HEK293 (cell line): ENCODE measurements at regions not wholly inside any gene's neighbourhood (a gene's known extent, or its start where the extent isn't known, plus 50 kb on each side); places are given as distances from the start of the nearest gene placed in this dataset.

Experiments
- CTCF ChIP-seq: fragments of 450-650 bp; formaldehyde crosslinking; IDR thresholded peaks from 2 replicates; pipeline ENCODE4 v1.5.1; 2016; ENCODE audit warnings: missing biosample characterization, missing genetic modification characterization
- ZNF391 ChIP-seq: fragments of 450-650 bp; formaldehyde crosslinking; IDR thresholded peaks from 2 replicates; pipeline ENCODE4 v1.5.1; 2016; ENCODE audit warnings: low read depth, missing biosample characterization, missing genetic modification characterization, borderline replicate concordance
- TF ChIP-seq, protein P1 (sequence below): fragments of 450-650 bp; formaldehyde crosslinking; IDR thresholded peaks from 2 replicates; pipeline ENCODE4 v1.5.1; 2016; ENCODE audit warnings: missing biosample characterization, missing genetic modification characterization

DNA sequence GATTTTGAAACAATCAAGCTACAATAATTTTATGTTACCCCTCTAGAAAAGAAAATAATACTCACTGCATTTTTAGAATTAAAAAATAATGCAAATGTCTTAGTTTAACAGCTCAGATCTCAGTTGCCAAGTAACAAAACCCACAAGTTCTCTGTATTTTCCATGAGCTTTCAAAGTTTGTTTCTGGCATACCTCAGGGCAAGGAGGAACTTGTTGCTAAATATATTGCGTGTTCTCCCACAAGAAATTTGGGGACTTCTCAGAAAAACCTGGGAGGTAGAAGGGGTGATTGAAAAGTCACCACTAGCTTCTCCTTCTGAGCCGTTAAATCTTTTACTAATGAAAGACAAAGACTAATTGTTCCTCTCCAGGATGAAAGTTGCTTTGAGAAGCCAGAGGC lies 236.8 kb upstream of the MARCKS start:
- TF ChIP-seq ZNF391 (tag by site-specific recombination) (no peak), CTCF (tag by site-specific recombination) (no peak)
- TF ChIP-seq, protein P1, sequence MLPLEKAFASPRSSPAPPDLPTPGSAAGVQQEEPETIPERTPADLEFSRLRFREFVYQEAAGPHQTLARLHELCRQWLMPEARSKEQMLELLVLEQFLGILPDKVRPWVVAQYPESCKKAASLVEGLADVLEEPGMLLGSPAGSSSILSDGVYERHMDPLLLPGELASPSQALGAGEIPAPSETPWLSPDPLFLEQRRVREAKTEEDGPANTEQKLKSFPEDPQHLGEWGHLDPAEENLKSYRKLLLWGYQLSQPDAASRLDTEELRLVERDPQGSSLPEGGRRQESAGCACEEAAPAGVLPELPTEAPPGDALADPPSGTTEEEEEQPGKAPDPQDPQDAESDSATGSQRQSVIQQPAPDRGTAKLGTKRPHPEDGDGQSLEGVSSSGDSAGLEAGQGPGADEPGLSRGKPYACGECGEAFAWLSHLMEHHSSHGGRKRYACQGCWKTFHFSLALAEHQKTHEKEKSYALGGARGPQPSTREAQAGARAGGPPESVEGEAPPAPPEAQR (tag by site-specific recombination), result no peak
